HG03103 (cell line): ENCODE measurements at regions not wholly inside any gene's neighbourhood (a gene's known extent, or its start where the extent isn't known, plus 50 kb on each side); places are given as distances from the start of the nearest gene placed in this dataset.

Experiments
- ATAC-seq: cut with Tn5 transposase; IDR thresholded peaks from one replicate; pipeline ENCODE4 v1.9.1; 2021; ENCODE audit warnings: low read depth; ENCODE audit not compliant: unreplicated experiment

GRCh38 chr12:127620735-127621355 lies 646.1 kb upstream of the TMEM132C start:
- no peak for ATAC-seq

GRCh38 chr12:127621366-127621765 lies 645.6 kb upstream of the TMEM132C start:
- ATAC-seq, result no peak

GRCh38 chr12:127623362-127623761 lies 643.6 kb upstream of the TMEM132C start:
- ATAC-seq, result no peak

- no peak for ATAC-seq
These were observed 641.7 kb upstream of the TMEM132C start for GRCh38 chr12:127625176-127625771.

GRCh38 chr12:127628645-127629044 lies 638.3 kb upstream of the TMEM132C start:
- ATAC-seq, result no peak

- no peak for ATAC-seq
These were observed 637.7 kb upstream of the TMEM132C start for GRCh38 chr12:127629066-127629820.

GRCh38 chr12:127632461-127632860 lies 634.5 kb upstream of the TMEM132C start:
- no peak for ATAC-seq

- ATAC-seq, result no peak
These were observed 631.1 kb upstream of the TMEM132C start for GRCh38 chr12:127635838-127636237.

GRCh38 chr12:127636882-127637281 lies 630.1 kb upstream of the TMEM132C start:
- no peak for ATAC-seq

- no peak for ATAC-seq
These were observed 626.6 kb upstream of the TMEM132C start for GRCh38 chr12:127640181-127640886.

GRCh38 chr12:127642208-127642607 lies 624.8 kb upstream of the TMEM132C start:
- no peak for ATAC-seq

GRCh38 chr12:127648321-127648720 lies 618.6 kb upstream of the TMEM132C start:
- no peak for ATAC-seq

- ATAC-seq, result no peak
These were observed 617.0 kb upstream of the TMEM132C start for GRCh38 chr12:127649961-127650360.

GRCh38 chr12:127650626-127651025 lies 616.3 kb upstream of the TMEM132C start:
- ATAC-seq, result no peak

GRCh38 chr12:127652281-127652680 lies 614.7 kb upstream of the TMEM132C start:
- no peak for ATAC-seq

- ATAC-seq, result no peak
These were observed 612.5 kb upstream of the TMEM132C start for GRCh38 chr12:127654383-127654985.

GRCh38 chr12:127655691-127656090 lies 611.3 kb upstream of the TMEM132C start:
- no peak for ATAC-seq

GRCh38 chr12:127656266-127656665 lies 610.7 kb upstream of the TMEM132C start:
- ATAC-seq, result no peak

GRCh38 chr12:127657036-127657435 lies 609.9 kb upstream of the TMEM132C start:
- ATAC-seq, result no peak

- ATAC-seq, result no peak
These were observed 606.0 kb upstream of the TMEM132C start for GRCh38 chr12:127660961-127661360.

GRCh38 chr12:127663716-127664115 lies 603.3 kb upstream of the TMEM132C start:
- no peak for ATAC-seq
